ENCODE measurements at regions not wholly inside any gene's neighbourhood (a gene's known extent, or its start where the extent isn't known, plus 50 kb on each side); places are given as distances from the start of the nearest gene placed in this dataset.

DNA sequence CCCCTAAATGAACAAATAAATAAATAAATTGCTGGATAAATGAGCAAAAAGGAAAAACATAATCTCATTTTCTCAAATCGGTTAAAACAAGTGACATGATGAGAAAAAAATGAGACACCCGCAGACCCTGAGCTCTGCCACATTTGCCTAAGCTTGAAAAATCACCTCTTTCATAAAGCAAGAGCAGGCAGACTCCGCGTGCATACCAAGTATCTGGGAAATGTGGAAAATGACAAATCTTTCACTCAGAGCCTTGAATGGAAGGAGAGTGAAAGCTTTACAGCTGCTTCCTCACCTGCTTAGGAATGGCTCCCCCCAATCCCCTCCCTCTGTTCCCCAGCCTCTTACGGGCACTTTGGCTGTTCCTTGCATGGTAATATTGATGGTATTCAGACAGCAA, 355.5 kb upstream of the SUCLG2 start (continued):
- no peak for TF ChIP-seq SP1 (IDR thresholded peaks at IDR 0.05; ENCODE audit: low read depth, low read length)
- no peak for TF ChIP-seq SAP30 (IDR thresholded peaks at IDR 0.05; ENCODE audit: insufficient read depth, insufficient replicate concordance, low read length)
- no peak for TF ChIP-seq SUZ12 (IDR thresholded peaks at IDR 0.05; ENCODE audit: low read length)
- no peak for TF ChIP-seq YY1 (IDR thresholded peaks at IDR 0.05; ENCODE audit: low read depth, low read length)
- TF ChIP-seq SP4 (IDR thresholded peaks at IDR 0.05; ENCODE audit: low read length), result no peak
- TF ChIP-seq, protein P1, sequence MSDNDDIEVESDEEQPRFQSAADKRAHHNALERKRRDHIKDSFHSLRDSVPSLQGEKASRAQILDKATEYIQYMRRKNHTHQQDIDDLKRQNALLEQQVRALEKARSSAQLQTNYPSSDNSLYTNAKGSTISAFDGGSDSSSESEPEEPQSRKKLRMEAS (IDR thresholded peaks at IDR 0.05), result no peak
- TF ChIP-seq SIN3A (conservative IDR thresholded peaks at IDR 0.05 in 1 of 2, IDR thresholded peaks at IDR 0.05 in 1 of 2; ENCODE audit: low read depth in 1 of 2, low read length in 2 of 2), result no peak
- TF ChIP-seq CHD2 (IDR thresholded peaks at IDR 0.05; ENCODE audit: low read length), result no peak
